ENCODE measurements at regions not wholly inside any gene's neighbourhood (a gene's known extent, or its start where the extent isn't known, plus 50 kb on each side); places are given as distances from the start of the nearest gene placed in this dataset.

- H3K27ac ChIP-seq (ENCODE audit: low read depth), result no peak overlapping the region
- DNase-seq (ENCODE audit: extremely low spot score), result no peak
- no peak overlapping the region for H3K4me3 ChIP-seq (ENCODE audit: low read depth, low read length)
- no peaks in the 10 kb centered on the region for H3K36me3 ChIP-seq (ENCODE audit: insufficient read depth)
- no peaks in the 10 kb centered on the region for H3K4me1 ChIP-seq (ENCODE audit: insufficient read depth)
Observed at GRCh38 chr5:88999853-89000252, 116.9 kb upstream of the MEF2C start.

GRCh38 chr5:88997937-88998336 lies 115.0 kb upstream of the MEF2C start:
- DNase-seq (ENCODE audit: extremely low spot score), result no peak
- H3K36me3 ChIP-seq (ENCODE audit: insufficient read depth), result no peaks in the 10 kb centered on the region
- no peak overlapping the region for H3K27ac ChIP-seq (ENCODE audit: low read depth)
- WGBS, result 65% methylated on average over 2 of the region's 2 CpGs
- no peak overlapping the region for H3K4me3 ChIP-seq (ENCODE audit: low read depth, low read length)
- H3K4me1 ChIP-seq (ENCODE audit: insufficient read depth), result no peaks in the 10 kb centered on the region

- H3K27ac ChIP-seq (ENCODE audit: low read depth), result no peak overlapping the region
- WGBS, result 92% methylated on average over 1 of the region's 1 CpG
- DNase-seq (ENCODE audit: extremely low spot score), result no peak
- no peaks in the 10 kb centered on the region for H3K36me3 ChIP-seq (ENCODE audit: insufficient read depth)
- no peak overlapping the region for H3K4me3 ChIP-seq (ENCODE audit: low read depth, low read length)
- H3K4me1 ChIP-seq (ENCODE audit: insufficient read depth), result no peaks in the 10 kb centered on the region
Observed at GRCh38 chr5:88984040-88984439, 101.1 kb upstream of the MEF2C start.

- 89% methylated on average over 3 of the region's 3 CpGs for WGBS
- Histone ChIP-seq H3K27ac (ENCODE audit: low read depth) (no peak overlapping the region), H3K36me3 (ENCODE audit: insufficient read depth) (no peaks in the 10 kb centered on the region), H3K4me1 (ENCODE audit: insufficient read depth) (no peaks in the 10 kb centered on the region), H3K4me3 (ENCODE audit: low read depth, low read length) (no peak overlapping the region)
- no peak for DNase-seq (ENCODE audit: extremely low spot score)
Observed at GRCh38 chr5:88979726-88980125, 96.7 kb upstream of the MEF2C start.

- no peaks in the 10 kb centered on the region for H3K4me1 ChIP-seq (ENCODE audit: insufficient read depth)
- no peak overlapping the region for H3K27ac ChIP-seq (ENCODE audit: low read depth)
- H3K36me3 ChIP-seq (ENCODE audit: insufficient read depth), result no peaks in the 10 kb centered on the region
- no peak overlapping the region for H3K4me3 ChIP-seq (ENCODE audit: low read depth, low read length)
- WGBS, result 61% methylated on average over 3 of the region's 3 CpGs
- DNase-seq (ENCODE audit: extremely low spot score), result no peak
Observed at GRCh38 chr5:88979244-88979643, 96.3 kb upstream of the MEF2C start.

- no peaks in the 10 kb centered on the region for H3K4me1 ChIP-seq (ENCODE audit: insufficient read depth)
- no peak overlapping the region for H3K27ac ChIP-seq (ENCODE audit: low read depth)
- no peak for DNase-seq (ENCODE audit: extremely low spot score)
- H3K4me3 ChIP-seq (ENCODE audit: low read depth, low read length), result no peak overlapping the region
- H3K36me3 ChIP-seq (ENCODE audit: insufficient read depth), result no peaks in the 10 kb centered on the region
Observed at GRCh38 chr5:88976914-88977313, 93.9 kb upstream of the MEF2C start.

- no peaks in the 10 kb centered on the region for H3K36me3 ChIP-seq (ENCODE audit: insufficient read depth)
- WGBS, result 86% methylated on average over 3 of the region's 3 CpGs
- H3K4me1 ChIP-seq (ENCODE audit: insufficient read depth), result no peaks in the 10 kb centered on the region
- no peak for DNase-seq (ENCODE audit: extremely low spot score)
- H3K27ac ChIP-seq (ENCODE audit: low read depth), result no peak overlapping the region
- no peak overlapping the region for H3K4me3 ChIP-seq (ENCODE audit: low read depth, low read length)
Observed at GRCh38 chr5:88967633-88968585, 84.9 kb upstream of the MEF2C start.

GRCh38 chr5:88964831-88965230 lies 81.8 kb upstream of the MEF2C start:
- no peak overlapping the region for H3K27ac ChIP-seq (ENCODE audit: low read depth)
- no peaks in the 10 kb centered on the region for H3K4me1 ChIP-seq (ENCODE audit: insufficient read depth)
- H3K36me3 ChIP-seq (ENCODE audit: insufficient read depth), result no peaks in the 10 kb centered on the region
- H3K4me3 ChIP-seq (ENCODE audit: low read depth, low read length), result no peak overlapping the region
- DNase-seq (ENCODE audit: extremely low spot score), result no peak
- 64% methylated on average over 1 of the region's 1 CpG for WGBS

- Histone ChIP-seq H3K36me3 (ENCODE audit: insufficient read depth) (no peaks in the 10 kb centered on the region), H3K27ac (ENCODE audit: low read depth) (no peak overlapping the region), H3K4me3 (ENCODE audit: low read depth, low read length) (no peak overlapping the region), H3K4me1 (ENCODE audit: insufficient read depth) (no peaks in the 10 kb centered on the region)
- no peak for DNase-seq (ENCODE audit: extremely low spot score)
- 65% methylated on average over 3 of the region's 3 CpGs for WGBS
Observed at GRCh38 chr5:88957013-88957412, 74.0 kb upstream of the MEF2C start.

GRCh38 chr5:88956416-88956815 lies 73.4 kb upstream of the MEF2C start:
- no peak for DNase-seq (ENCODE audit: extremely low spot score)
- no peaks in the 10 kb centered on the region for H3K4me1 ChIP-seq (ENCODE audit: insufficient read depth)
- 84% methylated on average over 2 of the region's 2 CpGs for WGBS

GRCh38 chr5:88955403-88955802 lies 72.4 kb upstream of the MEF2C start:
- Histone ChIP-seq H3K36me3 (ENCODE audit: insufficient read depth) (no peaks in the 10 kb centered on the region), H3K27ac (ENCODE audit: low read depth) (no peak overlapping the region), H3K4me1 (ENCODE audit: insufficient read depth) (no peaks in the 10 kb centered on the region), H3K4me3 (ENCODE audit: low read depth, low read length) (no peak overlapping the region)
- 63% methylated on average over 4 of the region's 4 CpGs for WGBS
- DNase-seq (ENCODE audit: extremely low spot score), result no peak

More at GRCh38 chr5:88956416-88956815, 73.4 kb upstream of the MEF2C start:
- H3K4me3 ChIP-seq (ENCODE audit: low read depth, low read length), result no peak overlapping the region
- H3K27ac ChIP-seq (ENCODE audit: low read depth), result no peak overlapping the region
- no peaks in the 10 kb centered on the region for H3K36me3 ChIP-seq (ENCODE audit: insufficient read depth)

GRCh38 chr5:88954511-88954910 lies 71.5 kb upstream of the MEF2C start:
- 73% methylated on average over 3 of the region's 3 CpGs for WGBS
- H3K4me3 ChIP-seq (ENCODE audit: low read depth, low read length), result no peak overlapping the region
- DNase-seq (ENCODE audit: extremely low spot score), result no peak
- no peaks in the 10 kb centered on the region for H3K36me3 ChIP-seq (ENCODE audit: insufficient read depth)
- no peaks in the 10 kb centered on the region for H3K4me1 ChIP-seq (ENCODE audit: insufficient read depth)
- H3K27ac ChIP-seq (ENCODE audit: low read depth), result no peak overlapping the region

- WGBS, result 73% methylated on average over 5 of the region's 5 CpGs
- Histone ChIP-seq H3K4me1 (ENCODE audit: insufficient read depth) (no peaks in the 10 kb centered on the region), H3K4me3 (ENCODE audit: low read depth, low read length) (no peak overlapping the region), H3K36me3 (ENCODE audit: insufficient read depth) (no peaks in the 10 kb centered on the region), H3K27ac (ENCODE audit: low read depth) (no peak overlapping the region)
- DNase-seq (ENCODE audit: extremely low spot score), result no peak
Observed at GRCh38 chr5:88952996-88953643, 70.1 kb upstream of the MEF2C start.

- Histone ChIP-seq H3K4me1 (ENCODE audit: insufficient read depth) (no peaks in the 10 kb centered on the region), H3K27ac (ENCODE audit: low read depth) (no peak overlapping the region), H3K4me3 (ENCODE audit: low read depth, low read length) (no peak overlapping the region), H3K36me3 (ENCODE audit: insufficient read depth) (no peaks in the 10 kb centered on the region)
- peak; percentile 33 for DNase-seq (ENCODE audit: extremely low spot score)
- WGBS, result 27% methylated on average over 2 of the region's 2 CpGs
Observed at GRCh38 chr5:88952344-88952743, 69.4 kb upstream of the MEF2C start.

Measured in urinary bladder (tissue), 3 donors.